K562 (cell line): ENCODE measurements at regions not wholly inside any gene's neighbourhood (a gene's known extent, or its start where the extent isn't known, plus 50 kb on each side); places are given as distances from the start of the nearest gene placed in this dataset.

ENCODE experiments used
- ATAC-seq: fragments of 200-7000 bp; cut with Tn5 transposase; 3 replicates; pipeline ENCODE4 v1.9.1; 2020; ENCODE audit warnings: moderate library complexity
- BruUV-seq: library from RNA; stranded (reverse); fragments of 400-500 nt; replicated peaks from 2 replicates; lab custom pipeline; 2021; lab: Mats Ljungman, UMichigan
- CTCF ChIA-PET: fragments of 300-600 bp; formaldehyde crosslinking; extraction: SDS; loops from one replicate; lab custom pipeline; 2021; ENCODE audit warnings: low intra/inter-chr PET ratio; lab: Yijun Ruan, JAX
- POLR2A ChIA-PET: fragments of 300-600, 350-650 bp; sonication (Branson Sonifier 250); formaldehyde crosslinking; extraction: SDS; loops from one replicate; lab custom pipeline; 2021; ENCODE audit warnings: antibody characterized with exemption, inconsistent platforms; lab: Yijun Ruan, JAX
- DNase-seq, 4 experiments: peaks; one replicate each; pipeline versions ENCODE4 v3.0.0 to v3.0.0-alpha.2; 2011 to 2018; ENCODE audit warnings: low spot score in 3 of 4, mixed read lengths in 3 of 4; ENCODE audit errors: extremely low read depth in 1 of 4
- FAIRE-seq: peaks from 2 replicates; lab custom pipeline; 2011; peaks lifted over from hg19 to GRCh38; lab: Jason Lieb, UNC
- H2AFZ ChIP-seq: 2 replicates; pipeline ENCODE4 v1.6.0; 2011; ENCODE audit warnings: low read depth, low read length, control low read depth, inconsistent platforms
- H3K27ac ChIP-seq: fragments of 200-600 bp; 3 replicates; pipeline ENCODE4 v1.8.0; 2011; ENCODE audit warnings: low read depth, mild to moderate bottlenecking, control low read depth, inconsistent platforms, low read length, moderate library complexity, mixed read lengths; ENCODE audit errors: extremely low read depth
- H3K27me3 ChIP-seq, 2 experiments: fragments of 300-600 bp in 1 of 2; 2 replicates in 1 of 2; 3 replicates in 1 of 2; pipeline versions ENCODE4 v1.6.0 to v1.8.0; 2011; ENCODE audit warnings: inconsistent platforms in 2 of 2, low read length in 2 of 2, mild to moderate bottlenecking in 1 of 2, mixed read lengths in 1 of 2, moderate library complexity in 1 of 2; ENCODE audit not compliant: control insufficient read depth in 2 of 2, insufficient read depth in 2 of 2
- H3K36me3 ChIP-seq: fragments of 300-600 bp; 3 replicates; pipeline ENCODE4 v1.8.0; 2011; ENCODE audit warnings: mild to moderate bottlenecking, low read length, inconsistent platforms; ENCODE audit not compliant: control insufficient read depth, insufficient read depth
- H3K4me1 ChIP-seq, 2 experiments: fragments of 200-600 bp in 1 of 2; replicated peaks in 1 of 2; 2 replicates in 1 of 2; 3 replicates in 1 of 2; pipeline versions ENCODE4 v1.5.1 to v1.8.0; 2011; ENCODE audit warnings: inconsistent platforms in 2 of 2, low read length in 2 of 2, mild to moderate bottlenecking in 1 of 2, mixed read lengths in 1 of 2, moderate library complexity in 1 of 2; ENCODE audit not compliant: control insufficient read depth in 2 of 2, insufficient read depth in 2 of 2
- H3K4me2 ChIP-seq: 2 replicates; pipeline ENCODE4 v1.6.1; 2011; ENCODE audit warnings: low read length, control low read depth, inconsistent platforms, mixed read lengths; ENCODE audit not compliant: insufficient read depth
- H3K4me3 ChIP-seq: fragments of 200-600 bp; sonication (generic), shearing (Covaris generic); 2 replicates; pipeline ENCODE4 v1.5.1; 2016; ENCODE audit warnings: control low read depth, inconsistent platforms
- H3K79me2 ChIP-seq: fragments of 200-600 bp; 3 replicates; pipeline ENCODE4 v1.8.0; 2011; ENCODE audit warnings: low read length, inconsistent platforms; ENCODE audit not compliant: control insufficient read depth, insufficient read depth
- H3K9ac ChIP-seq, 2 experiments: 2 replicates each; pipeline versions ENCODE4 v1.6.0 to v1.6.1; 2011; ENCODE audit warnings: low read depth in 2 of 2, low read length in 2 of 2, control low read depth in 1 of 2, inconsistent platforms in 1 of 2, mild to moderate bottlenecking in 1 of 2, mixed read lengths in 1 of 2; ENCODE audit not compliant: insufficient read depth in 1 of 2
- H3K9me1 ChIP-seq: one replicate; pipeline ENCODE4 v1.6.0; 2011; ENCODE audit warnings: inconsistent platforms, mild to moderate bottlenecking, low read length, moderate library complexity; ENCODE audit not compliant: control insufficient read depth, insufficient read depth
- H3K9me3 ChIP-seq: replicated peaks from 2 replicates; pipeline ENCODE4 v1.5.1; 2011; ENCODE audit warnings: low read depth, low read length, inconsistent platforms; ENCODE audit not compliant: control insufficient read depth, insufficient read depth
- H4K20me1 ChIP-seq: replicated peaks from 2 replicates; pipeline ENCODE4 v1.6.1; 2011; ENCODE audit warnings: low read length, inconsistent platforms, mixed read lengths; ENCODE audit not compliant: control insufficient read depth, insufficient read depth
- ARID1B ChIP-seq: fragments of 450-650 bp; IDR thresholded peaks from 2 replicates; pipeline ENCODE4 v1.6.1; 2016; ENCODE audit warnings: antibody characterized with exemption, mild to moderate bottlenecking, inconsistent platforms
- HNRNPH1 ChIP-seq: fragments of 200-400 bp; formaldehyde crosslinking; optimal IDR thresholded peaks from 2 replicates; pipeline ENCODE3; 2017; ENCODE audit warnings: low read depth, mild to moderate bottlenecking, low read length, moderate library complexity
- MXD1 ChIP-seq: fragments of 250-450 bp; sonication (Bioruptor Pico); IDR thresholded peaks from 2 replicates; pipeline ENCODE4 v1.8.0; 2021; ENCODE audit warnings: borderline replicate concordance, mild to moderate bottlenecking, moderate library complexity; ENCODE audit not compliant: poor library complexity, severe bottlenecking
- NONO ChIP-seq, 2 experiments: fragments of 200-400 bp in 1 of 2; fragments of 450-650 bp in 1 of 2; formaldehyde crosslinking in 1 of 2; IDR thresholded peaks; 2 replicates each; pipeline ENCODE4 v1.6.1; 2017; ENCODE audit warnings: low read depth in 2 of 2, mild to moderate bottlenecking in 2 of 2, moderate library complexity in 2 of 2, low read length in 1 of 2
- XRCC3 ChIP-seq: fragments of 450-650 bp; IDR thresholded peaks from 2 replicates; pipeline ENCODE4 v1.6.1; 2017; ENCODE audit warnings: mild to moderate bottlenecking, moderate library complexity
- ZNF41 ChIP-seq: fragments of 250-450 bp; sonication (Bioruptor Pico); conservative IDR thresholded peaks from 2 replicates; pipeline ENCODE4 v1.4.0; 2020; ENCODE audit warnings: mild to moderate bottlenecking
- ZNF79 ChIP-seq: fragments of 250-450 bp; sonication (Bioruptor Pico); IDR thresholded peaks from 2 replicates; pipeline ENCODE4 v1.4.0; 2020; ENCODE audit warnings: low read depth, mild to moderate bottlenecking, moderate library complexity
- ZSCAN29 ChIP-seq: fragments of 450-650 bp; IDR thresholded peaks from 2 replicates; pipeline ENCODE4 v1.6.1; 2017
- WGBS: fragments of 100-300 bp; shearing (Covaris generic); methylation state at CpG from one replicate; pipeline ENCODE4 v1.1.6; 2016; ENCODE audit warnings: low coverage, mixed read lengths; ENCODE audit not compliant: insufficient coverage; ENCODE audit errors: missing lambda C conversion rate; 5-methylcytosine and 5-hydroxymethylcytosine counted together
- in situ Hi-C: fragments of 300-500 bp; cut with MboI; formaldehyde crosslinking; loops from 4 replicates; pipeline ENCODE4 v1.15.0; 2018; ENCODE audit warnings: inconsistent platforms, mixed read lengths
- intact Hi-C: fragments of 100-400 bp; cut with micrococcal nuclease; formaldehyde crosslinking; loops from 2 replicates; pipeline ENCODE4 v1.14.2; 2022
- TF ChIP-seq, protein P1 (sequence below): fragments of 200-800 bp; sonication (Bioruptor generic); IDR thresholded peaks from 2 replicates; pipeline ENCODE4 v1.6.1; 2016; ENCODE audit warnings: missing genetic modification characterization, missing compliant biosample characterization

DNA sequence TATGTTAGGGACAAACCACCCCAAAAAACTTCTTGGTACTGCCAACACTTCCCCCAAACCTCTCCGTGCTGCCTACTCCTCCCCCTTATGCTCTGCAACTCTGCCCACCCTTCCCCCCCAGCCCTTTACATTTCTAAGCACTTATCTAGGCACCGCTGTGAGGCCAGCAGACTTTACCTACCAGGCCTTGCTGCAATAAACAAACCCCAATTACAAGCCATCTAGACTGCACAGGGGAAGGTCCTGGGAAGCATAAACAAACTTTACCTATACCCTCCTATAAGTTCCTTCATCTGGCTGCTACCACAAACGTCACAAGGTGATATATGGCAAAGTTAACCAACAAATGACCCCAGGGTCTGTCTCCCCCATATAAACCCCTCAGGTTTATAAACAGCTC lies 259.4 kb upstream of the GULP1 start:
- CTCF ChIA-PET, result no interaction called here
- Histone ChIP-seq H3K9ac (no peak overlapping the region), H3K9me3 (no peaks in the 10 kb centered on the region), H3K27me3 (no peaks in the 10 kb centered on the region), H3K4me1 (no peaks in the 10 kb centered on the region), H3K9me1 (no peaks in the 10 kb centered on the region), H3K27ac (no peak overlapping the region), H3K36me3 (no peaks in the 10 kb centered on the region), H3K4me3 (no peak overlapping the region), H3K4me2 (no peak overlapping the region), H4K20me1 (no peaks in the 10 kb centered on the region), H2AFZ (no peak overlapping the region), H3K79me2 (no peaks in the 10 kb centered on the region)
- no peak for ATAC-seq
- DNase-seq, result no peak
- intact Hi-C loops (no loop called here), in situ Hi-C loops (no loop called here)
- no TSS peak for BruUV-seq
- 0% methylated on average over 1 of the region's 3 CpGs for WGBS
- TF ChIP-seq, protein P1, sequence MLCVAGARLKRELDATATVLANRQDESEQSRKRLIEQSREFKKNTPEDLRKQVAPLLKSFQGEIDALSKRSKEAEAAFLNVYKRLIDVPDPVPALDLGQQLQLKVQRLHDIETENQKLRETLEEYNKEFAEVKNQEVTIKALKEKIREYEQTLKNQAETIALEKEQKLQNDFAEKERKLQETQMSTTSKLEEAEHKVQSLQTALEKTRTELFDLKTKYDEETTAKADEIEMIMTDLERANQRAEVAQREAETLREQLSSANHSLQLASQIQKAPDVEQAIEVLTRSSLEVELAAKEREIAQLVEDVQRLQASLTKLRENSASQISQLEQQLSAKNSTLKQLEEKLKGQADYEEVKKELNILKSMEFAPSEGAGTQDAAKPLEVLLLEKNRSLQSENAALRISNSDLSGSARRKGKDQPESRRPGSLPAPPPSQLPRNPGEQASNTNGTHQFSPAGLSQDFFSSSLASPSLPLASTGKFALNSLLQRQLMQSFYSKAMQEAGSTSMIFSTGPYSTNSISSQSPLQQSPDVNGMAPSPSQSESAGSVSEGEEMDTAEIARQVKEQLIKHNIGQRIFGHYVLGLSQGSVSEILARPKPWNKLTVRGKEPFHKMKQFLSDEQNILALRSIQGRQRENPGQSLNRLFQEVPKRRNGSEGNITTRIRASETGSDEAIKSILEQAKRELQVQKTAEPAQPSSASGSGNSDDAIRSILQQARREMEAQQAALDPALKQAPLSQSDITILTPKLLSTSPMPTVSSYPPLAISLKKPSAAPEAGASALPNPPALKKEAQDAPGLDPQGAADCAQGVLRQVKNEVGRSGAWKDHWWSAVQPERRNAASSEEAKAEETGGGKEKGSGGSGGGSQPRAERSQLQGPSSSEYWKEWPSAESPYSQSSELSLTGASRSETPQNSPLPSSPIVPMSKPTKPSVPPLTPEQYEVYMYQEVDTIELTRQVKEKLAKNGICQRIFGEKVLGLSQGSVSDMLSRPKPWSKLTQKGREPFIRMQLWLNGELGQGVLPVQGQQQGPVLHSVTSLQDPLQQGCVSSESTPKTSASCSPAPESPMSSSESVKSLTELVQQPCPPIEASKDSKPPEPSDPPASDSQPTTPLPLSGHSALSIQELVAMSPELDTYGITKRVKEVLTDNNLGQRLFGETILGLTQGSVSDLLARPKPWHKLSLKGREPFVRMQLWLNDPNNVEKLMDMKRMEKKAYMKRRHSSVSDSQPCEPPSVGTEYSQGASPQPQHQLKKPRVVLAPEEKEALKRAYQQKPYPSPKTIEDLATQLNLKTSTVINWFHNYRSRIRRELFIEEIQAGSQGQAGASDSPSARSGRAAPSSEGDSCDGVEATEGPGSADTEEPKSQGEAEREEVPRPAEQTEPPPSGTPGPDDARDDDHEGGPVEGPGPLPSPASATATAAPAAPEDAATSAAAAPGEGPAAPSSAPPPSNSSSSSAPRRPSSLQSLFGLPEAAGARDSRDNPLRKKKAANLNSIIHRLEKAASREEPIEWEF (CRISPR knock-in tag), result no peak
- no peak for TF ChIP-seq ZNF79 (CRISPR knock-in tag)
- TF ChIP-seq MXD1 (CRISPR knock-in tag), result no peak
- no peak for TF ChIP-seq ZSCAN29
- TF ChIP-seq HNRNPH1, result no peak
- no peak for TF ChIP-seq ARID1B
- TF ChIP-seq XRCC3, result no peak
- no peak for TF ChIP-seq ZNF41 (CRISPR knock-in tag)
- TF ChIP-seq NONO (IDR thresholded peaks at IDR 0.05; ENCODE audit: low read depth in 2 of 2, low read length in 1 of 2), result no peak
- POLR2A ChIA-PET, result no interaction called here
- FAIRE-seq, result no peak
